ENCODE measurements at regions not wholly inside any gene's neighbourhood (a gene's known extent, or its start where the extent isn't known, plus 50 kb on each side); places are given as distances from the start of the nearest gene placed in this dataset.

GRCh38 chr21:35350965-35351364 is 301.9 kb upstream of the RUNX1 start:
- peaks cover 0 to 5% (median 0%) of the 10 kb centered on the region in 5 donors for H3K36me3 Mint-ChIP-seq
- no peaks in the 10 kb centered on the region for H3K36me3 ChIP-seq (ENCODE audit: control insufficient read depth in 2 of 3, insufficient read depth in 3 of 3, low read length in 3 of 3)
- no peak overlapping the region for H3K4me3 Mint-ChIP-seq
- POLR2A ChIA-PET, result interaction anchor here (0.6 kb wide), 1 partner anchor 344 kb away, joined by 3 read pairs; no protein-coding TSS in a partner anchor
- no peaks in the 10 kb centered on the region for H3K27me3 ChIP-seq (ENCODE audit: control insufficient read depth in 2 of 2, insufficient read depth in 2 of 2, low read length in 2 of 2)
- no peaks in the 10 kb centered on the region for H3K4me1 ChIP-seq (ENCODE audit: control insufficient read depth in 2 of 2, insufficient read depth in 2 of 2, low read length in 2 of 2)
- H3K9me3 ChIP-seq (ENCODE audit: control insufficient read depth in 2 of 3, low read length in 3 of 3), result no peaks in the 10 kb centered on the region
- no peak for DNase-seq
- H3K27ac Mint-ChIP-seq, result no peak overlapping the region
- intact Hi-C loops (cut with micrococcal nuclease), result no loop called here
- CTCF ChIA-PET, result interaction anchor here (0.7 kb wide), 1 partner anchor 465 kb away, joined by 3 read pairs; no protein-coding TSS in a partner anchor
- H3K27ac ChIP-seq (ENCODE audit: low read depth, low read length), result no peak overlapping the region
- ATAC-seq, result no peak
- peaks cover 0 to 21% (median 0%) of the 10 kb centered on the region in 7 donors for H3K4me1 Mint-ChIP-seq
- H3K27me3 Mint-ChIP-seq, result peaks cover 0 to 11% (median 4%) of the 10 kb centered on the region in 5 donors
- H3K9me3 Mint-ChIP-seq, result peaks cover 0 to 7% (median 0%) of the 10 kb centered on the region in 11 donors
- H3K4me3 ChIP-seq (ENCODE audit: low read length), result no peak overlapping the region

DNA sequence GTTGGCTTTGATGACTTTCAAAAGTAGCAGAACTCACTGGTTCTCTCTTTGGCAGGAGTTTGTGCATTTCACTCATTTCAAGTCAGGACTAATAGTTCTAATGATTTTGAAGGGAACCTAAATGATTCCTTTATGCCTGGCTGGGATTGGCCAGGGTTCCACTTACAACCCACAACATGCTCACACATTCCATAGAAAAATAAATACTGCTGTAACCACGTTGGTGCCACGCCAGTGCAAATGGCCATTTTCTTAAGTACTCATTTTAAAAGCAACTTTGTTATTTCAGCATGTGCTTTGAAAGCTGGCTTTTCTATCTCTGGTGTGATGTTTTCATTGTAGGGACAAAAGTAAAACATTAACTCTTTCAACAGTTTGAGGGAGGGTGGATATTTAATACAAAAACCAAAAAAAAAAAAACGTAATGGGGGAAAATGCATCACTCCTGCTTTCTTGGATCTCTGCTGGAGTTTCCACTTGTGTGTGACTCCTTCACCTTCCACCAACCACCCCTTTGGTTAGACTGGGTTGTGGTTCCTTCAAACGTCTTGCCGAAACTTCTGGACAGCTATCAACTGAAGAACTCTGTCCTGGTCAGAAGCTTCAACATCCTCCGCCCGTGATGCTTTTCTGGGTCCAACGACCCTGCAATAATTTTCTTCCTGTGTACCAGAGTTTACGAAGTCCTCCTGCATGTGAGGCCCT is 300.4 kb upstream of the RUNX1 start:
- intact Hi-C loops (cut with micrococcal nuclease), result no loop called here
- H3K4me1 ChIP-seq (ENCODE audit: control insufficient read depth in 2 of 2, insufficient read depth in 2 of 2, low read length in 2 of 2), result no peaks in the 10 kb centered on the region
- H3K4me1 Mint-ChIP-seq, result peaks cover 0 to 21% (median 0%) of the 10 kb centered on the region in 7 donors
- peaks cover 0 to 11% (median 4%) of the 10 kb centered on the region in 5 donors for H3K27me3 Mint-ChIP-seq
- POLR2A ChIA-PET, result no interaction called here
- no peak overlapping the region for H3K4me3 ChIP-seq (ENCODE audit: low read length)
- H3K27ac ChIP-seq (ENCODE audit: low read depth, low read length), result no peak overlapping the region
- H3K9me3 Mint-ChIP-seq, result peaks cover 0 to 11% (median 0%) of the 10 kb centered on the region in 11 donors
- H3K27ac Mint-ChIP-seq, result no peak overlapping the region
- CTCF ChIA-PET, result no interaction called here
- DNase-seq (no peak), ATAC-seq (no peak)
- H3K36me3 ChIP-seq (ENCODE audit: control insufficient read depth in 2 of 3, insufficient read depth in 3 of 3, low read length in 3 of 3), result no peaks in the 10 kb centered on the region
- H3K27me3 ChIP-seq (ENCODE audit: control insufficient read depth in 2 of 2, insufficient read depth in 2 of 2, low read length in 2 of 2), result no peaks in the 10 kb centered on the region
- no peak overlapping the region for H3K4me3 Mint-ChIP-seq
- peaks cover 0 to 5% (median 0%) of the 10 kb centered on the region in 5 donors for H3K36me3 Mint-ChIP-seq
- no peaks in the 10 kb centered on the region for H3K9me3 ChIP-seq (ENCODE audit: control insufficient read depth in 2 of 3, low read length in 3 of 3)

DNA sequence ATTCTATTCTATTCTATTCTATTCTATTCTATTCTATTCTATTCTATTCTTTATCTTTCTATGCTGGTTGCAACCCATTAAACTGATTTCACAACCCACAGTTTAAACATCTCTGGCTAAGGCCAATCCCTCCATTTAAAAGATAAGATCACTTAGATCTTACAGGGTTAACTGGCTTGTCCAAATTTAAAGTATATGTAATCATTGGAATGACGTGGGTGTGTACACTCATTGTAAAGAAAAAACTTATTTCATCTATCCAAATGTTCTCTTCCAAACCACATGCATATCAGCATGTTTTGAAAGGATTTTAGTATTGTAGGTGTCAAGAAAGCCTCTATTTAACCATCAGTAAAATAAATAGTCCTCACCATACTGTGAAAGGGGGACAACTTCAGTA is 299.6 kb upstream of the RUNX1 start:
- Histone ChIP-seq H3K4me3 (ENCODE audit: low read length) (no peak overlapping the region), H3K4me1 (ENCODE audit: control insufficient read depth in 2 of 2, insufficient read depth in 2 of 2, low read length in 2 of 2) (no peaks in the 10 kb centered on the region), H3K36me3 (ENCODE audit: control insufficient read depth in 2 of 3, insufficient read depth in 3 of 3, low read length in 3 of 3) (no peaks in the 10 kb centered on the region), H3K9me3 (ENCODE audit: control insufficient read depth in 2 of 3, low read length in 3 of 3) (no peaks in the 10 kb centered on the region), H3K27me3 (ENCODE audit: control insufficient read depth in 2 of 2, insufficient read depth in 2 of 2, low read length in 2 of 2) (no peaks in the 10 kb centered on the region), H3K27ac (ENCODE audit: low read depth, low read length) (no peak overlapping the region)
- no peak overlapping the region for H3K27ac Mint-ChIP-seq
- no peak for ATAC-seq
- peaks cover 0 to 5% (median 0%) of the 10 kb centered on the region in 5 donors for H3K36me3 Mint-ChIP-seq
- POLR2A ChIA-PET, result interaction anchor here (1.5 kb wide), 1 partner anchor 8 kb away, joined by 3 read pairs; no protein-coding TSS in a partner anchor
- CTCF ChIA-PET, result no interaction called here
- H3K4me1 Mint-ChIP-seq, result peaks cover 0 to 21% (median 0%) of the 10 kb centered on the region in 7 donors
- H3K9me3 Mint-ChIP-seq, result peaks cover 0 to 9% (median 0%) of the 10 kb centered on the region in 11 donors
- no peak overlapping the region for H3K4me3 Mint-ChIP-seq
- DNase-seq, result no peak
- H3K27me3 Mint-ChIP-seq, result peaks cover 0 to 11% (median 4%) of the 10 kb centered on the region in 5 donors
- intact Hi-C loops (cut with micrococcal nuclease), result no loop called here

DNA sequence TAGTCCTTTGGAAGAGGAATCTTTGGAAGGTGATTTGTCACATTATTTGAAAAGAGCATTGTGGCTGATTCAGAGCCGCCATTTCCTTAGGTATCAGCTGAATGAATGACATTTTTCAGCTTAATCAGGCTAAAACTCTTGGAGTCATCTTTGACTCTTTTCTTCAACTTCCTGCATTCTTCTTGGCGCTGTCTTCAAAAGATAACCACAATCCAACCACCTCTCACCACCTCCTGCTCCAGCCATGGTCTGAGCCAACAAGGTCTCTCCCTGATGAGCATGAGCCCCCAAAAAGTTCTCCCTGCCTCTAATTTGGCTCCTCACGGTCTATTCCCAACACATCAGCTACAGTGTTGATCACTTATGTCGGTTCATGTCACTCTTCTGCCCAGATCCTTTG is 297.6 kb upstream of the RUNX1 start:
- POLR2A ChIA-PET, result no interaction called here

DNA sequence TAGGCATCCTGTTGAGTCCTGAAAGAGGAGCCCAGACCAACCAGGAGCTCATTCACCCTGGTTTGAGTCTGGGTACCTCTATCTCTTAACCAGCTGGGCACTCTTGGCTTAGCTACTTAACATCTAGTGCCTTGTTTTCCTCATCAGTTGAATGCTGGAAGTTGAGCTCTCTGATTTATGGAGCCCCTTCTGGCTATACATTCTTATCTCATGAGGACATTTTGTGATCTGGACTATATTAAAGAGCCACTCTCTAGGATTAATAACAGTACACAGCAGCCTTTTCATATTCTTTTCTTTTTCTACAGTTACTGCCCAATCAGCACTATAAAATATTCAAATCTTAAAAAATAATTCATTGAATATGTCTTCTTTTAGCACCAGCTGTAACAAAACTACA is 296.9 kb upstream of the RUNX1 start:
- H3K36me3 ChIP-seq (ENCODE audit: control insufficient read depth in 2 of 3, insufficient read depth in 3 of 3, low read length in 3 of 3), result no peaks in the 10 kb centered on the region
- no peaks in the 10 kb centered on the region for H3K9me3 ChIP-seq (ENCODE audit: control insufficient read depth in 2 of 3, low read length in 3 of 3)
- Mint-ChIP-seq H3K4me3 (no peak overlapping the region), H3K27me3 (peaks cover 0 to 11% (median 4%) of the 10 kb centered on the region in 5 donors), H3K4me1 (peaks cover 0 to 26% (median 5%) of the 10 kb centered on the region in 7 donors), H3K9me3 (peaks cover 0 to 8% (median 0%) of the 10 kb centered on the region in 11 donors), H3K27ac (no peak overlapping the region), H3K36me3 (peaks cover 0 to 6% (median 0%) of the 10 kb centered on the region in 5 donors)
- no peak overlapping the region for H3K27ac ChIP-seq (ENCODE audit: low read depth, low read length)
- ChIA-PET POLR2A (no interaction called here), CTCF (no interaction called here)
- no peak overlapping the region for H3K4me3 ChIP-seq (ENCODE audit: low read length)
- no peak for ATAC-seq
- no peaks in the 10 kb centered on the region for H3K4me1 ChIP-seq (ENCODE audit: control insufficient read depth in 2 of 2, insufficient read depth in 2 of 2, low read length in 2 of 2)
- intact Hi-C loops (cut with micrococcal nuclease), result no loop called here
- no peaks in the 10 kb centered on the region for H3K27me3 ChIP-seq (ENCODE audit: control insufficient read depth in 2 of 2, insufficient read depth in 2 of 2, low read length in 2 of 2)
- DNase-seq, result no peak

More for the DNA sequence above, 297.6 kb upstream of the RUNX1 start:
- peaks cover 0 to 33% (median 5%) of the 10 kb centered on the region in 7 donors for H3K4me1 Mint-ChIP-seq
- H3K27ac Mint-ChIP-seq, result no peak overlapping the region
- H3K27ac ChIP-seq (ENCODE audit: low read depth, low read length), result no peak overlapping the region
- peaks cover 0 to 8% (median 0%) of the 10 kb centered on the region in 11 donors for H3K9me3 Mint-ChIP-seq
- no peaks in the 10 kb centered on the region for H3K9me3 ChIP-seq (ENCODE audit: control insufficient read depth in 2 of 3, low read length in 3 of 3)
- H3K27me3 ChIP-seq (ENCODE audit: control insufficient read depth in 2 of 2, insufficient read depth in 2 of 2, low read length in 2 of 2), result no peaks in the 10 kb centered on the region
- DNase-seq, result no peak
- H3K4me1 ChIP-seq (ENCODE audit: control insufficient read depth in 2 of 2, insufficient read depth in 2 of 2, low read length in 2 of 2), result no peaks in the 10 kb centered on the region
- H3K36me3 ChIP-seq (ENCODE audit: control insufficient read depth in 2 of 3, insufficient read depth in 3 of 3, low read length in 3 of 3), result no peaks in the 10 kb centered on the region
- no peak overlapping the region for H3K4me3 Mint-ChIP-seq
- no peak overlapping the region for H3K4me3 ChIP-seq (ENCODE audit: low read length)
- intact Hi-C loops (cut with micrococcal nuclease), result no loop called here
- H3K36me3 Mint-ChIP-seq, result peaks cover 0 to 6% (median 0%) of the 10 kb centered on the region in 5 donors
- ATAC-seq, result no peak
- H3K27me3 Mint-ChIP-seq, result peaks cover 0 to 11% (median 4%) of the 10 kb centered on the region in 5 donors
- CTCF ChIA-PET, result no interaction called here

DNA sequence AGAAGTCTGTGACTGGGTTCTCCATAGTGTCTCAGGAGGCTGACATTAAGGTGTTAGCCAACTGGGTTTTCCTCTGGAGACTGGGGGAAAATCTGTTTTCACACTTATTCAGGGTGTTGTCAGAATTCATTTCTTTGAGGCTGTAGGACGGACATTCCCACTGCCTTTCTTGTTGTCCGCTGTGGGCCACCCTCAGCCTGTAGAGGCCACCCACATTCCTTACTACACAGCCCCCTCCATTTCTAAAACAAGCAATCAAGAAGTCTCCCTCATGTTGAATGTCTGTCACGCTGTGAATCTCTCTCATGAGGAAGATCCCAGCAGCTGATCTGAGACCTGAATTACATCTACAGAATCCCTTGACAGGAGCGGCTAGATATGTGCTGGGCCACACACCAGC is 295.5 kb upstream of the RUNX1 start:
- Histone ChIP-seq H3K4me1 (ENCODE audit: control insufficient read depth in 2 of 2, insufficient read depth in 2 of 2, low read length in 2 of 2) (no peaks in the 10 kb centered on the region), H3K27ac (ENCODE audit: low read depth, low read length) (no peak overlapping the region), H3K36me3 (ENCODE audit: control insufficient read depth in 2 of 3, insufficient read depth in 3 of 3, low read length in 3 of 3) (no peaks in the 10 kb centered on the region), H3K27me3 (ENCODE audit: control insufficient read depth in 2 of 2, insufficient read depth in 2 of 2, low read length in 2 of 2) (no peaks in the 10 kb centered on the region), H3K9me3 (ENCODE audit: control insufficient read depth in 2 of 3, low read length in 3 of 3) (no peaks in the 10 kb centered on the region), H3K4me3 (ENCODE audit: low read length) (no peak overlapping the region)
- Mint-ChIP-seq H3K4me3 (no peak overlapping the region), H3K36me3 (peaks cover 0 to 3% (median 0%) of the 10 kb centered on the region in 5 donors), H3K4me1 (peaks cover 0 to 22% (median 5%) of the 10 kb centered on the region in 7 donors), H3K27ac (no peak overlapping the region), H3K9me3 (peaks cover 0 to 8% (median 0%) of the 10 kb centered on the region in 11 donors), H3K27me3 (peaks cover 0 to 14% (median 4%) of the 10 kb centered on the region in 5 donors)
- ChIA-PET CTCF (no interaction called here), POLR2A (no interaction called here)
- no peak for DNase-seq
- ATAC-seq, result no peak
- intact Hi-C loops (cut with micrococcal nuclease), result no loop called here
